ENCODE measurements at regions not wholly inside any gene's neighbourhood (a gene's known extent, or its start where the extent isn't known, plus 50 kb on each side); places are given as distances from the start of the nearest gene placed in this dataset.
"Not testable (repeated sequence)": the region's sequence is repeated elsewhere in the genome, so short reads cannot be mapped to it uniquely, and the experiment has no call there.

GRCh38 chr15:81716468-81716867 lies 329.4 kb downstream of the MEX3B start:
- H3K79me2 ChIP-seq (ENCODE audit: control insufficient read depth, insufficient read depth, low read length); CTCF ChIA-PET (ENCODE audit: low intra/inter-chr PET ratio); DNase-seq (ENCODE audit: extremely low read depth in 1 of 4, low spot score in 3 of 4); in situ Hi-C loops (cut with MboI); H3K27ac ChIP-seq (ENCODE audit: extremely low read depth, low read depth, low read length); ATAC-seq; BruUV-seq (replicated peaks); H3K9ac ChIP-seq (ENCODE audit: insufficient read depth in 1 of 2, low read depth in 2 of 2, low read length in 2 of 2); H3K9me3 ChIP-seq (replicated peaks; ENCODE audit: control insufficient read depth, insufficient read depth, low read depth, low read length); H3K4me2 ChIP-seq (ENCODE audit: insufficient read depth, low read length); POLR2A ChIA-PET; H4K20me1 ChIP-seq (replicated peaks; ENCODE audit: control insufficient read depth, insufficient read depth, low read length); H2AFZ ChIP-seq (ENCODE audit: low read depth, low read length); H3K4me3 ChIP-seq; H3K9me1 ChIP-seq (ENCODE audit: control insufficient read depth, insufficient read depth, low read length); FAIRE-seq; intact Hi-C loops (cut with micrococcal nuclease); H3K27me3 ChIP-seq (ENCODE audit: control insufficient read depth in 2 of 2, insufficient read depth in 2 of 2, low read length in 2 of 2); H3K36me3 ChIP-seq (ENCODE audit: control insufficient read depth, insufficient read depth, low read length); H3K4me1 ChIP-seq (replicated peaks in 1 of 2; ENCODE audit: control insufficient read depth in 2 of 2, insufficient read depth in 2 of 2, low read length in 2 of 2): not testable (repeated sequence)
- peak; percentile 66 for TF ChIP-seq ZNF146 (CRISPR knock-in tag; IDR thresholded peaks at IDR 0.05; ENCODE audit: unreplicated experiment)
- 38% methylated on average over 2 of the region's 2 CpGs for WGBS (ENCODE audit: insufficient coverage, low coverage, missing lambda C conversion rate)

GRCh38 chr15:81710328-81710727 lies 335.5 kb downstream of the MEX3B start:
- FAIRE-seq (no peak), DNase-seq (ENCODE audit: extremely low read depth in 1 of 4, low spot score in 3 of 4) (no peak), ATAC-seq (no peak)
- intact Hi-C loops (cut with micrococcal nuclease), result no loop called here
- H3K4me2 ChIP-seq (ENCODE audit: insufficient read depth, low read length), result no peak overlapping the region
- no peaks in the 10 kb centered on the region for H4K20me1 ChIP-seq (replicated peaks; ENCODE audit: control insufficient read depth, insufficient read depth, low read length)
- no peak for TF ChIP-seq CCAR2 (IDR thresholded peaks at IDR 0.05; ENCODE audit: low read depth, low read length)
- TF ChIP-seq IRF1 (CRISPR knock-in tag; IDR thresholded peaks at IDR 0.05; ENCODE audit: borderline replicate concordance), result no peak
- TF ChIP-seq SAFB (IDR thresholded peaks at IDR 0.05; ENCODE audit: borderline replicate concordance, low read depth, low read length), result peak; percentile 61; the same call in 1 of the 2 replicates
- no peak for TF ChIP-seq CBX3 (IDR thresholded peaks at IDR 0.05; ENCODE audit: borderline replicate concordance in 1 of 2, low read length in 2 of 2)
- no peak for TF ChIP-seq CBX1 (IDR thresholded peaks at IDR 0.05; ENCODE audit: low read depth)
- peak; percentile 63 for TF ChIP-seq DACH1 (IDR thresholded peaks at IDR 0.05; ENCODE audit: partially characterized antibody)
- TF ChIP-seq SIX5 (IDR thresholded peaks at IDR 0.05; ENCODE audit: borderline replicate concordance in 1 of 2, insufficient read depth in 1 of 2, low read depth in 1 of 2, low read length in 2 of 2), result no peak
- no peak overlapping the region for H3K27ac ChIP-seq (ENCODE audit: extremely low read depth, low read depth, low read length)
- BruUV-seq (replicated peaks), result no TSS peak
- no peaks in the 10 kb centered on the region for H3K4me1 ChIP-seq (replicated peaks in 1 of 2; ENCODE audit: control insufficient read depth in 2 of 2, insufficient read depth in 2 of 2, low read length in 2 of 2)
- H3K79me2 ChIP-seq (ENCODE audit: control insufficient read depth, insufficient read depth, low read length), result no peaks in the 10 kb centered on the region
- H3K36me3 ChIP-seq (ENCODE audit: control insufficient read depth, insufficient read depth, low read length), result no peaks in the 10 kb centered on the region
- in situ Hi-C loops (cut with MboI), result no loop called here
- no peaks in the 10 kb centered on the region for H3K9me1 ChIP-seq (ENCODE audit: control insufficient read depth, insufficient read depth, low read length)
- ChIA-PET CTCF (ENCODE audit: low intra/inter-chr PET ratio) (no interaction called here), POLR2A (no interaction called here)
- 12% methylated on average over 8 of the region's 8 CpGs for WGBS (ENCODE audit: insufficient coverage, low coverage, missing lambda C conversion rate)
- H3K27me3 ChIP-seq (ENCODE audit: control insufficient read depth in 2 of 2, insufficient read depth in 2 of 2, low read length in 2 of 2), result no peaks in the 10 kb centered on the region
- no peak overlapping the region for H2AFZ ChIP-seq (ENCODE audit: low read depth, low read length)
- H3K4me3 ChIP-seq, result no peak overlapping the region
- no peak overlapping the region for H3K9ac ChIP-seq (ENCODE audit: insufficient read depth in 1 of 2, low read depth in 2 of 2, low read length in 2 of 2)
- no peaks in the 10 kb centered on the region for H3K9me3 ChIP-seq (replicated peaks; ENCODE audit: control insufficient read depth, insufficient read depth, low read depth, low read length)

DNA sequence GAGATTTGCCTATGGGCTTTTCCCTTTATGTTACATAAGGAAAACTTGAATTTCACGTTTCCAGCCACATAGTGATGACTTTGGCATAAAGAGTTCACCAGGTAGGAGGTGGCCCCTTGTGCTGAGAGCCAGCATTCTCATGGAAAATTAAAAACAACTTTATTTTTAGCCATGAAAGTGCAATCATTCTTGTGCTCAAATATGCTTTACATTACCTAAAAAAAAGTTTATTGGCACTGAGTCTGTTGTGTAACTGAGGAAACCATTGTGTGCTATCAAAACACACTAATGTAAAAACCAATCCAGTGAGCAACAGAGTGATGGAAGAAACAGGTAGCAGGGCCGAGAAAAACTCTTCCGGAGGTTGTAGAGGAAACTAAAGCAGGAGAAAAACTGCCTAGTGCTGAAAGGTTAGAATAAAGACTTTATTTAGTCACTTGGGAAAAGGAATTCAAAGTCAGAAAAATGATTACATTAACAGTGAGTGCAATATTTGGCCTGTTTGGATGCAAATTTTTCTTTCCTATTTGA lies 332.9 kb upstream of the TMC3 start:
- H3K4me3 ChIP-seq; H2AFZ ChIP-seq (ENCODE audit: low read depth, low read length); in situ Hi-C loops (cut with MboI); DNase-seq (ENCODE audit: extremely low read depth in 1 of 4, low spot score in 3 of 4); H3K27me3 ChIP-seq (ENCODE audit: control insufficient read depth in 2 of 2, insufficient read depth in 2 of 2, low read length in 2 of 2); H3K9me1 ChIP-seq (ENCODE audit: control insufficient read depth, insufficient read depth, low read length); H3K9me3 ChIP-seq (replicated peaks; ENCODE audit: control insufficient read depth, insufficient read depth, low read depth, low read length); FAIRE-seq; H4K20me1 ChIP-seq (replicated peaks; ENCODE audit: control insufficient read depth, insufficient read depth, low read length); H3K9ac ChIP-seq (ENCODE audit: insufficient read depth in 1 of 2, low read depth in 2 of 2, low read length in 2 of 2); H3K79me2 ChIP-seq (ENCODE audit: control insufficient read depth, insufficient read depth, low read length); POLR2A ChIA-PET; H3K27ac ChIP-seq (ENCODE audit: extremely low read depth, low read depth, low read length); CTCF ChIA-PET (ENCODE audit: low intra/inter-chr PET ratio); ATAC-seq; H3K4me1 ChIP-seq (replicated peaks in 1 of 2; ENCODE audit: control insufficient read depth in 2 of 2, insufficient read depth in 2 of 2, low read length in 2 of 2); BruUV-seq (replicated peaks); intact Hi-C loops (cut with micrococcal nuclease); H3K36me3 ChIP-seq (ENCODE audit: control insufficient read depth, insufficient read depth, low read length); H3K4me2 ChIP-seq (ENCODE audit: insufficient read depth, low read length): not testable (repeated sequence)
- 0% methylated on average over 3 of the region's 3 CpGs for WGBS (ENCODE audit: insufficient coverage, low coverage, missing lambda C conversion rate)
